Right lobe of liver (tissue), 4 donors: ENCODE measurements at regions not wholly inside any gene's neighbourhood (a gene's known extent, or its start where the extent isn't known, plus 50 kb on each side); places are given as distances from the start of the nearest gene placed in this dataset.

Source experiments
- CTCF ChIP-seq, 4 donors: fragments of 200-600 bp in 3 of 4; fragments of 450-650 bp in 1 of 4; IDR thresholded peaks; one replicate each; pipeline versions ENCODE4 v1.5.1 to v1.8.0; 2016 to 2022; ENCODE audit warnings: antibody characterized with exemption in 4 of 4, mild to moderate bottlenecking in 2 of 4
- POLR2A ChIP-seq: fragments of 450-650 bp; IDR thresholded peaks from one replicate; pipeline ENCODE4 v1.6.1; 2017; ENCODE audit warnings: antibody characterized with exemption, mild to moderate bottlenecking
- donor health status: DM: no; HTN: no; CAD: no.
- donor health status: DM: no; HTN: no; CAD: no.
- donor health status: DM: no; HTN: yes; CAD: no.

- TF ChIP-seq CTCF (IDR thresholded peaks at IDR 0.05) (no peak), POLR2A (no peak)
Measured at GRCh38 chr4:58807843-58808615, 1697.8 kb upstream of the IGFBP7 start.
